ENCODE measurements at regions not wholly inside any gene's neighbourhood (a gene's known extent, or its start where the extent isn't known, plus 50 kb on each side); places are given as distances from the start of the nearest gene placed in this dataset.
A peak's percentile ranks its signal among the peaks of the same experiment; 100 is the strongest.
"Not testable (repeated sequence)": the region's sequence is repeated elsewhere in the genome, so short reads cannot be mapped to it uniquely, and the experiment has no call there.

DNA sequence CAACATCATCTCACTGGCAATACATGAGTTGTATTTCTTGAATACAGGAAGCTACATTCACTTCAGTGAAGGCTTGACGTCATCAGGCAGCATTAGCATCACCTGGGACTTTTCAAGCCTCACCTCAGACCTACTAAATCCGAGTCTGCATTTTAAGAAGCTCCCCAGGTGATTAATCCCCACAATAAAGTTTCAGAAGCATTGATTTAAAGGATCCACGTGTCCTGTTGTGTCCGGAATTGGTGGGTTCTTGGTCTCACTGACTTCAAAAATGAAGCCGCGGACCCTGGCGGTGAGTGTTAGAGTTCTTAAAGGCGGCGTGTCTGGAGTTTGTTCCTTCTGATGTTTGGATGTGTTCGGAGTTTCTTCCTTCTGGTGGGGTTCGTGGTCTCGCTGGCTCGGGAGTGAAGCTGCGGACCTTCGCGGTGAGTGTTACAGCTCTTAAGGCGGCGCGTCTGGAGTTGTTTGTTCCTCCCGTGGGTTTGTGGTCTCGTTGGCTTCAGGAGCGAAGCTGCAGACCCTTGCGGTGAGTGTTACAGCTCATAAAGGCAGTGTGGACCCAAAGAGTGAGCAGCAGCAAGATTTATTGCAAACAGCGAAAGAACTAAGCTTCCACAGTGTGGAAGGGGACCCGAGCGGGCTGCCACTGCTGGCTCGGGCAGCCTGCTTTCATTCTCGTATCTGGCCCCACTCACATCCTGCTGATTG is 121.3 kb upstream of the ANKH start:
- H3K4me3 Mint-ChIP-seq = peak overlapping the region; percentile 91
- H3K27ac Mint-ChIP-seq = peak overlapping the region; percentile 89
- not testable (repeated sequence) for H3K9me3 Mint-ChIP-seq (ENCODE audit: low read depth); H3K36me3 Mint-ChIP-seq; H3K27me3 Mint-ChIP-seq
- H3K4me1 Mint-ChIP-seq (ENCODE audit: low read depth) = peaks cover 15% of the 10 kb centered on the region

DNA sequence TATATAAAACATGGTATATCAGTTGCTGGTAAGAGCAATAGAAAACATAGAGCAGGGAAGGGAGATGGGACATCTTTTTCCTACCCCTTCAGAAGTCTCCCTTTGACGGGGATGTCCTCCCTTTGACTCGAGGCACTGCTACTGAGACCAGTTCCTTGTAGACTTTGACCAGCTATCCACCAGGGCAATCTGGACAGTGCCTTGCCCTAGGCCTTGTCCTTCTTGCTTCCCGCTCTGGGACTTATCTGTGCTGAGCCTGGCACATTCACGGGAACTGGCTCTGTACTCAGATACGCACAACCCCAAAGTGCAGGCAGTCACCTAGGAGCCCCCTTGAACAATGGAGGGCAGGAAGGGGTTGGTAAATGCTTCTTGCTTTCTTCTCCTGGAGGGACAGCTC is 116.6 kb upstream of the ANKH start:
- Mint-ChIP-seq H3K4me3 (no peak overlapping the region), H3K4me1 (ENCODE audit: low read depth) (peaks cover 32% of the 10 kb centered on the region), H3K36me3 (no peaks in the 10 kb centered on the region), H3K27me3 (no peaks in the 10 kb centered on the region), H3K9me3 (ENCODE audit: low read depth) (no peaks in the 10 kb centered on the region), H3K27ac (no peak overlapping the region)

- H3K36me3 Mint-ChIP-seq = peaks cover 2% of the 10 kb centered on the region
- no peaks in the 10 kb centered on the region for H3K27me3 Mint-ChIP-seq
- H3K9me3 Mint-ChIP-seq (ENCODE audit: low read depth) = no peaks in the 10 kb centered on the region
- H3K4me1 Mint-ChIP-seq (ENCODE audit: low read depth) = peaks cover 26% of the 10 kb centered on the region
- no peak overlapping the region for H3K27ac Mint-ChIP-seq
- H3K4me3 Mint-ChIP-seq = no peak overlapping the region
Measured at GRCh38 chr5:14986413-14986812, 114.8 kb upstream of the ANKH start.

DNA sequence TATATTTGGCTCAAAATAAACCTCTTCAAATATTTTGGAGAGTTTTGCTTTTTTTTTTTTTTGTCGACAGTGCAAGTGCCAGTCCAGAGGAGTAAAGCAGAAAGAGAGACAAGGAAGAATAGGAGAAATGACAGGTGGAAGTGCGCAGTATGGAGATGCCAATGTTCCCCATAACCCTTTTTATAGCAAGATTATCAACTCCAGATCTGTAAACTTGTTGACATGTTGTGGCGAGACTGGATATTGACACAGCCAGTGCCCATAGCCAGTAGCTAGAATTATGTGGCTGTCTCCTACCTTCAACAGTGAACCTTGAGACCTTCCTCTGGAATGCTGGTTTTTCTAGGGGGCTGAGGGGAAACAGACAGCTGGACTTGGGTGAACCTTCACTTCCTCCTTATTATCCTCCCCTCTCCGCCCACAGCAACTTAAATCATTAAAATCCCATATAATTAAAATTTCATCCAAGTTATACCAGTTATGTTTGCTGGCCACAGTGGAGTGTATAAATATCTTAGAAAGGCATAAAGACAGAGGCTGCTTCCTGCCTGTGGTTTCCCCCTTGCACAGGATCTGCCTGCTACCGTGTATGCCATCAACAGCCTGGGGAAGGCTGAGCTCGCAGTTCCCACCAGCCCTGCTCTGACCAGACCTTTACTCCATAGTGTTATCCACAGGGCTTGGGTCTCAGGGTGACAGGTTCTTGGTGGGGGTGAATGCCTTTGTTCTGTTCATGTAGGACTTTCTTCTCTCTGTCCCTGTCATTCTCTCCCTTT is 112.3 kb upstream of the ANKH start:
- Mint-ChIP-seq H3K27me3 (no peaks in the 10 kb centered on the region), H3K36me3 (peaks cover 2% of the 10 kb centered on the region), H3K4me1 (ENCODE audit: low read depth) (peaks cover 26% of the 10 kb centered on the region), H3K27ac (peak overlapping the region; percentile 36), H3K9me3 (ENCODE audit: low read depth) (no peaks in the 10 kb centered on the region), H3K4me3 (no peak overlapping the region)

GRCh38 chr5:14980698-14981097 is 109.1 kb upstream of the ANKH start:
- no peaks in the 10 kb centered on the region for H3K9me3 Mint-ChIP-seq (ENCODE audit: low read depth)
- peaks cover 25% of the 10 kb centered on the region for H3K4me1 Mint-ChIP-seq (ENCODE audit: low read depth)
- H3K36me3 Mint-ChIP-seq = peaks cover 5% of the 10 kb centered on the region
- H3K4me3 Mint-ChIP-seq = no peak overlapping the region
- H3K27me3 Mint-ChIP-seq = no peaks in the 10 kb centered on the region
- no peak overlapping the region for H3K27ac Mint-ChIP-seq

DNA sequence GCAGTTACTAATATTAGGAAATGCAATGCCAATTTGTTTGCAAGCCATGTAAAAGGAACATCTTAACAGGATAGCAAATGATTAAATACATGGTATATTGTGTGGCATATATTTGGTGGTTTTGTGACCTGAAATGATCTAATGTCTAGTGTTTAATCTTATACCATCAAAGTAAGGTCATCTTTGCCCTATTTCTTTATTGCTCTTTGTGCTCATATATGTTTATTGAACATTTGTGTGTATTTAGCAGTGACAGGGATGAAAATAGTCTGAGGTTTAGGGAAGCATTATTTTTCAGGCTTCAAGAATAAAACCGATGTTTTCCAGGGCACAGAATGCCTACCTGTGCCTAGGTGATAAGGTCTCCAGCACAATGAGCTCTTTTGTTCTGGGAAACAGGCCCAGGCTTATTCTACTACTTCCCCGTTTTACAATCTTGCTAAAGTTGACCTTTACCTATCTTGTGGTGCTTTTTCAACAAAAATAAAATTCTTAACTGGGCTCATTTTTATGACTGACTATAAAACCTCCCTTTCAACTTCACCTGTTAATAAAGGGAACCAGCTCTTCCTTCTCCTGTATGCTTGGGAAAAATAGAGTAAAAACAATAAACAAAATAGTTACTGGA is 105.6 kb upstream of the ANKH start:
- Mint-ChIP-seq H3K9me3 (ENCODE audit: low read depth) (no peaks in the 10 kb centered on the region), H3K4me3 (no peak overlapping the region), H3K4me1 (ENCODE audit: low read depth) (no peaks in the 10 kb centered on the region), H3K36me3 (peaks cover 5% of the 10 kb centered on the region), H3K27ac (no peak overlapping the region), H3K27me3 (peaks cover 1% of the 10 kb centered on the region)

- no peak overlapping the region for H3K27ac Mint-ChIP-seq
- H3K27me3 Mint-ChIP-seq = peaks cover 1% of the 10 kb centered on the region
- H3K36me3 Mint-ChIP-seq = peaks cover 3% of the 10 kb centered on the region
- no peak overlapping the region for H3K4me3 Mint-ChIP-seq
- no peaks in the 10 kb centered on the region for H3K9me3 Mint-ChIP-seq (ENCODE audit: low read depth)
- no peaks in the 10 kb centered on the region for H3K4me1 Mint-ChIP-seq (ENCODE audit: low read depth)
Measured at GRCh38 chr5:14976486-14976885, 104.9 kb upstream of the ANKH start.

DNA sequence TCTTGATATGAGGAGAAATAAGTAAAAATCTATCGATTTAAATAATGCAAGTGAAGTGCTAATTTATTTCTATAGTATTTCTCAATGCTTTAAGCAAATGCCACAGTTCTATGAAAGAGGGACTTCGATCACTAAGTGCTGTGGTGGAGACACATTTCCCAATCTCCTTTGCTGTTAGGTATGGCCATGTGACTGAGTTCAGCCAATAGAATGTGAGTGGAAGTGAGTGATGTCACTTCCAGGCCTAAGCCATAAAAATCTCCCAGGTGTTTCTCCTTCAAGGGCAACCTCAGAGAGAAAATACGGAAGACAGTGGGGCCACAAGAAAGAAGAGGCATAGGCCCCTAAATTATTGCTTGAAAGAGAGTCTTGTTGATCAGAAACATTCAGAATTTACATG is 100.3 kb upstream of the ANKH start:
- H3K27ac Mint-ChIP-seq = no peak overlapping the region
- no peak overlapping the region for H3K4me3 Mint-ChIP-seq

GRCh38 chr5:14968796-14969195 is 97.2 kb upstream of the ANKH start:
- Mint-ChIP-seq H3K4me1 (ENCODE audit: low read depth) (no peaks in the 10 kb centered on the region), H3K27me3 (no peaks in the 10 kb centered on the region), H3K4me3 (no peak overlapping the region), H3K9me3 (ENCODE audit: low read depth) (no peaks in the 10 kb centered on the region), H3K27ac (no peak overlapping the region), H3K36me3 (no peaks in the 10 kb centered on the region)

More for the DNA sequence above, 100.3 kb upstream of the ANKH start:
- H3K9me3 Mint-ChIP-seq (ENCODE audit: low read depth) = no peaks in the 10 kb centered on the region
- H3K27me3 Mint-ChIP-seq = peaks cover 1% of the 10 kb centered on the region
- H3K4me1 Mint-ChIP-seq (ENCODE audit: low read depth) = no peaks in the 10 kb centered on the region
- H3K36me3 Mint-ChIP-seq = no peaks in the 10 kb centered on the region

GRCh38 chr5:14967166-14967565 is 95.6 kb upstream of the ANKH start:
- Mint-ChIP-seq H3K9me3 (ENCODE audit: low read depth) (no peaks in the 10 kb centered on the region), H3K4me1 (ENCODE audit: low read depth) (no peaks in the 10 kb centered on the region)

GRCh38 chr5:14965815-14966214 is 94.2 kb upstream of the ANKH start:
- H3K4me1 Mint-ChIP-seq (ENCODE audit: low read depth) = no peaks in the 10 kb centered on the region
- no peaks in the 10 kb centered on the region for H3K27me3 Mint-ChIP-seq
- no peaks in the 10 kb centered on the region for H3K36me3 Mint-ChIP-seq
- H3K27ac Mint-ChIP-seq = no peak overlapping the region
- H3K9me3 Mint-ChIP-seq (ENCODE audit: low read depth) = no peaks in the 10 kb centered on the region
- no peak overlapping the region for H3K4me3 Mint-ChIP-seq

More at GRCh38 chr5:14967166-14967565, 95.6 kb upstream of the ANKH start:
- Mint-ChIP-seq H3K27ac (no peak overlapping the region), H3K27me3 (no peaks in the 10 kb centered on the region), H3K36me3 (no peaks in the 10 kb centered on the region), H3K4me3 (no peak overlapping the region)

GRCh38 chr5:14962604-14963003 is 91.0 kb upstream of the ANKH start:
- H3K36me3 Mint-ChIP-seq = no peaks in the 10 kb centered on the region
- H3K9me3 Mint-ChIP-seq (ENCODE audit: low read depth) = no peaks in the 10 kb centered on the region
- no peaks in the 10 kb centered on the region for H3K27me3 Mint-ChIP-seq
- no peak overlapping the region for H3K27ac Mint-ChIP-seq
- no peaks in the 10 kb centered on the region for H3K4me1 Mint-ChIP-seq (ENCODE audit: low read depth)
- H3K4me3 Mint-ChIP-seq = no peak overlapping the region

DNA sequence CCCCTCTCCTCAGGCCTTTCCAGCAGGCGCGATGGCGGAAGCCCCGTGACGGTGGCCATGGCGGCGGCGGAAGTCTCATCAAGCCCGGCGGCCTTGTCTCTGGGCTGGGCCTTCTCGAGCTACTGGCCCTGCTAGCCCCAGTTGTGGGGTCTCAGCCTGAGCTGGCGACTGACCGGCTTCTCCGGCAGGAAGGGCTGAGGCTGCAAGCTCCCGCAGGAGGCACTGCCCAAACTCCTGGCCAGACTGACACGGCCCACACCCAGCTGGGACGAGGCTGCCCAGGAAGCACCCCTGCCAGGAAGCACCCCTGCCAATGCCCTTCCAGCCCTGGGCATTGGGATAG is 88.5 kb upstream of the ANKH start:
- no peaks in the 10 kb centered on the region for H3K36me3 Mint-ChIP-seq
- no peaks in the 10 kb centered on the region for H3K4me1 Mint-ChIP-seq (ENCODE audit: low read depth)
- no peaks in the 10 kb centered on the region for H3K9me3 Mint-ChIP-seq (ENCODE audit: low read depth)
- no peaks in the 10 kb centered on the region for H3K27me3 Mint-ChIP-seq
- no peak overlapping the region for H3K27ac Mint-ChIP-seq
- H3K4me3 Mint-ChIP-seq = no peak overlapping the region

GRCh38 chr5:14959399-14960119 is 88.0 kb upstream of the ANKH start:
- H3K4me3 Mint-ChIP-seq = no peak overlapping the region
- no peaks in the 10 kb centered on the region for H3K36me3 Mint-ChIP-seq
- H3K9me3 Mint-ChIP-seq (ENCODE audit: low read depth) = no peaks in the 10 kb centered on the region
- H3K4me1 Mint-ChIP-seq (ENCODE audit: low read depth) = no peaks in the 10 kb centered on the region
- H3K27ac Mint-ChIP-seq = no peak overlapping the region
- H3K27me3 Mint-ChIP-seq = no peaks in the 10 kb centered on the region

GRCh38 chr5:14958188-14958587 is 86.6 kb upstream of the ANKH start:
- Mint-ChIP-seq H3K4me1 (ENCODE audit: low read depth) (no peaks in the 10 kb centered on the region), H3K4me3 (no peak overlapping the region), H3K27me3 (no peaks in the 10 kb centered on the region), H3K36me3 (no peaks in the 10 kb centered on the region), H3K9me3 (ENCODE audit: low read depth) (no peaks in the 10 kb centered on the region), H3K27ac (no peak overlapping the region)
